H1 (cell line): ENCODE measurements at regions not wholly inside any gene's neighbourhood (a gene's known extent, or its start where the extent isn't known, plus 50 kb on each side); places are given as distances from the start of the nearest gene placed in this dataset.

Source experiments
- CTCF ChIA-PET: fragments of 300-600 bp; sonication (Branson Sonifier 250); formaldehyde crosslinking; loops from one replicate; lab custom pipeline; 2021; ENCODE audit not compliant: partially characterized antibody; lab: Charles Lee
- POLR2A ChIA-PET: fragments of 300-600 bp; sonication (Branson Sonifier 250); formaldehyde crosslinking; loops from one replicate; lab custom pipeline; 2021; ENCODE audit warnings: inconsistent platforms; ENCODE audit not compliant: partially characterized antibody; lab: Charles Lee
- DNase-seq, 2 experiments: peaks; one replicate each; pipeline versions ENCODE4 v3.0.0 to v3.0.0-alpha.2; 2010 to 2022; ENCODE audit warnings: low spot score in 2 of 2, low read depth in 1 of 2, mixed read lengths in 1 of 2
- FAIRE-seq: peaks from 2 replicates; lab custom pipeline; 2011; peaks lifted over from hg19 to GRCh38; lab: Jason Lieb, UNC
- H2AFZ ChIP-seq: 2 replicates; pipeline ENCODE4 v1.8.1; 2012; ENCODE audit warnings: low read length, inconsistent platforms
- H2AK5ac ChIP-seq: 2 replicates; pipeline ENCODE4 v1.6.1; 2013; ENCODE audit warnings: low read depth, low read length
- H2BK120ac ChIP-seq: replicated peaks from 2 replicates; pipeline ENCODE3; 2013; ENCODE audit warnings: low read depth, low read length, inconsistent platforms
- H2BK12ac ChIP-seq: 2 replicates; pipeline ENCODE4 v1.6.1; 2013; ENCODE audit warnings: low read depth, low read length
- H2BK15ac ChIP-seq: 2 replicates; pipeline ENCODE4 v1.6.1; 2013; ENCODE audit warnings: low read length
- H2BK20ac ChIP-seq: 2 replicates; pipeline ENCODE4 v1.6.1; 2013; ENCODE audit warnings: low read length
- H2BK5ac ChIP-seq: 2 replicates; pipeline ENCODE4 v1.6.1; 2013; ENCODE audit warnings: low read depth, low read length
- H3K14ac ChIP-seq: 2 replicates; pipeline ENCODE4 v1.6.1; 2013; ENCODE audit warnings: inconsistent platforms; ENCODE audit not compliant: insufficient read length
- H3K18ac ChIP-seq: 2 replicates; pipeline ENCODE4 v1.6.1; 2013; ENCODE audit warnings: low read length; ENCODE audit errors: extremely low read depth
- H3K23ac ChIP-seq: 2 replicates; pipeline ENCODE4 v1.6.1; 2013; ENCODE audit warnings: inconsistent platforms; ENCODE audit not compliant: insufficient read length
- H3K23me2 ChIP-seq: 2 replicates; pipeline ENCODE4 v1.6.1; 2013; ENCODE audit warnings: low read depth, low read length
- H3K27ac ChIP-seq: 2 replicates; pipeline ENCODE4 v1.6.1; 2011; ENCODE audit warnings: low read depth, low read length, inconsistent platforms
- H3K27me3 ChIP-seq, 4 experiments: replicated peaks in 1 of 4; 1 replicate in 1 of 4; 2 replicates in 3 of 4; pipeline versions ENCODE4 v1.6.1 to v1.8.1; 2011 to 2013; ENCODE audit warnings: low read length in 3 of 4, mild to moderate bottlenecking in 3 of 4, inconsistent platforms in 2 of 4, mixed read lengths in 2 of 4, moderate library complexity in 1 of 4; ENCODE audit not compliant: control insufficient read depth in 3 of 4, insufficient read depth in 3 of 4; ENCODE audit errors: extremely low read depth in 1 of 4
- H3K36me3 ChIP-seq, 4 experiments: 2 replicates each; pipeline versions ENCODE4 v1.6.1 to v1.8.1; 2011 to 2013; ENCODE audit warnings: mild to moderate bottlenecking in 4 of 4, low read length in 3 of 4, moderate library complexity in 2 of 4, control low read depth in 1 of 4, inconsistent platforms in 1 of 4; ENCODE audit not compliant: insufficient read depth in 4 of 4, control insufficient read depth in 2 of 4
- H3K4ac ChIP-seq: replicated peaks from 2 replicates; pipeline ENCODE3; 2013; ENCODE audit warnings: low read length, low read depth, mixed read lengths, inconsistent platforms; ENCODE audit not compliant: insufficient read length
- H3K4me1 ChIP-seq, 4 experiments: replicated peaks in 1 of 4; 1 replicate in 1 of 4; 2 replicates in 3 of 4; pipeline versions ENCODE4 v1.6.1 to v1.8.1; 2011 to 2013; ENCODE audit warnings: low read length in 3 of 4, inconsistent platforms in 2 of 4, mixed read lengths in 1 of 4; ENCODE audit not compliant: insufficient read depth in 4 of 4, control insufficient read depth in 3 of 4
- H3K4me2 ChIP-seq, 2 experiments: 2 replicates each; pipeline versions ENCODE4 v1.6.1 to v1.8.1; 2011 to 2013; ENCODE audit warnings: low read depth in 2 of 2, low read length in 2 of 2, control low read depth in 1 of 2, inconsistent platforms in 1 of 2, mild to moderate bottlenecking in 1 of 2; ENCODE audit not compliant: insufficient read depth in 1 of 2
- H3K4me3 ChIP-seq, 4 experiments: fragments of 200-600, 300-600 bp in 1 of 4; sonication (generic), shearing (Covaris generic), sonication (Bioruptor Twin) in 1 of 4; 2 replicates each; pipeline versions ENCODE4 v1.5.1 to v1.8.1; 2011 to 2016; ENCODE audit warnings: low read length in 4 of 4, low read depth in 3 of 4, control low read depth in 2 of 4, inconsistent platforms in 2 of 4, mild to moderate bottlenecking in 2 of 4, mixed read lengths in 1 of 4, moderate library complexity in 1 of 4; ENCODE audit not compliant: insufficient read depth in 2 of 4; ENCODE audit errors: extremely low read depth in 1 of 4
- H3K56ac ChIP-seq: replicated peaks from 2 replicates; pipeline ENCODE3; 2013; ENCODE audit warnings: low read depth, mild to moderate bottlenecking, mixed read lengths, low read length, inconsistent platforms; ENCODE audit not compliant: insufficient read length
- H3K79me1 ChIP-seq: 2 replicates; pipeline ENCODE4 v1.6.1; 2013; ENCODE audit warnings: low read depth, low read length, control low read depth
- H3K79me2 ChIP-seq, 2 experiments: 2 replicates each; pipeline versions ENCODE4 v1.6.1 to v1.8.1; 2012 to 2013; ENCODE audit warnings: low read length in 2 of 2, mild to moderate bottlenecking in 2 of 2, inconsistent platforms in 1 of 2; ENCODE audit not compliant: insufficient read depth in 2 of 2, control insufficient read depth in 1 of 2
- H3K9ac ChIP-seq, 4 experiments: replicated peaks in 1 of 4; 1 replicate in 1 of 4; 2 replicates in 3 of 4; pipeline versions ENCODE4 v1.6.1 to v1.8.1; 2011 to 2013; ENCODE audit warnings: low read depth in 3 of 4, low read length in 3 of 4, control low read depth in 2 of 4, mild to moderate bottlenecking in 2 of 4, moderate library complexity in 2 of 4, inconsistent platforms in 1 of 4; ENCODE audit errors: extremely low read depth in 1 of 4
- H3K9me3 ChIP-seq, 2 experiments: 2 replicates each; pipeline versions ENCODE4 v1.6.1 to v1.8.1; 2012 to 2013; ENCODE audit warnings: mild to moderate bottlenecking in 2 of 2, moderate library complexity in 2 of 2, control low read depth in 1 of 2, inconsistent platforms in 1 of 2, low read depth in 1 of 2, low read length in 1 of 2, mixed read lengths in 1 of 2; ENCODE audit not compliant: insufficient read depth in 2 of 2
- H4K20me1 ChIP-seq, 2 experiments: replicated peaks in 1 of 2; 2 replicates each; pipeline versions ENCODE3 to v1.8.1; 2011 to 2013; ENCODE audit warnings: inconsistent platforms in 2 of 2, low read length in 2 of 2, mild to moderate bottlenecking in 1 of 2; ENCODE audit not compliant: insufficient read depth in 2 of 2, control insufficient read depth in 1 of 2
- H4K5ac ChIP-seq: 2 replicates; pipeline ENCODE4 v1.6.1; 2013; ENCODE audit warnings: low read length, low read depth, mixed read lengths, inconsistent platforms; ENCODE audit not compliant: insufficient read length
- H4K8ac ChIP-seq: 2 replicates; pipeline ENCODE4 v1.8.0; 2013; ENCODE audit warnings: mild to moderate bottlenecking, moderate library complexity, low read length, inconsistent platforms; ENCODE audit not compliant: insufficient read depth; ENCODE audit errors: extremely low read depth
- H4K91ac ChIP-seq: replicated peaks from 2 replicates; pipeline ENCODE3; 2013; ENCODE audit warnings: low read length, mixed read lengths, inconsistent platforms; ENCODE audit not compliant: insufficient read length
- FOSL1 ChIP-seq: IDR thresholded peaks from 2 replicates; pipeline ENCODE4 v1.6.1; 2011; ENCODE audit warnings: mild to moderate bottlenecking, low read depth, low read length, moderate library complexity; ENCODE audit not compliant: insufficient read depth
- MAFK ChIP-seq: IDR thresholded peaks from 2 replicates; pipeline ENCODE4 v1.6.1; 2012; ENCODE audit warnings: low read depth, mild to moderate bottlenecking, improper control_type of control experiment, low read length
- RAD21 ChIP-seq, 2 experiments: IDR thresholded peaks in 1 of 2; conservative IDR thresholded peaks in 1 of 2; 2 replicates each; pipeline ENCODE4 v1.6.1; 2011; ENCODE audit warnings: low read depth in 2 of 2, low read length in 2 of 2, improper control_type of control experiment in 1 of 2, inconsistent platforms in 1 of 2, mild to moderate bottlenecking in 1 of 2, moderate library complexity in 1 of 2
- RXRA ChIP-seq: IDR thresholded peaks from 2 replicates; pipeline ENCODE4 v1.6.1; 2011; ENCODE audit warnings: low read depth, mild to moderate bottlenecking, low read length, moderate library complexity; ENCODE audit not compliant: insufficient read depth
- SP1 ChIP-seq: IDR thresholded peaks from 2 replicates; pipeline ENCODE4 v1.6.1; 2011; ENCODE audit warnings: low read depth, low read length
- SP4 ChIP-seq: IDR thresholded peaks from 2 replicates; pipeline ENCODE4 v1.6.1; 2012; ENCODE audit warnings: low read length, inconsistent platforms
- WGBS, 2 experiments: shearing (Covaris generic) in 1 of 2; methylation state at CpG; one replicate each; pipeline versions ENCODE4 v1.1.6 to v1.1.7; 2013 to 2015; ENCODE audit warnings: low lambda C conversion rate in 2 of 2, mixed read lengths in 2 of 2, inconsistent platforms in 1 of 2, low coverage in 1 of 2, missing lambda C conversion rate in 1 of 2; ENCODE audit not compliant: insufficient replicate concordance in 2 of 2, insufficient coverage in 1 of 2, insufficient read length in 1 of 2; ENCODE audit errors: extremely low coverage in 1 of 2, missing lambda C conversion rate in 1 of 2; 5-methylcytosine and 5-hydroxymethylcytosine counted together

DNA sequence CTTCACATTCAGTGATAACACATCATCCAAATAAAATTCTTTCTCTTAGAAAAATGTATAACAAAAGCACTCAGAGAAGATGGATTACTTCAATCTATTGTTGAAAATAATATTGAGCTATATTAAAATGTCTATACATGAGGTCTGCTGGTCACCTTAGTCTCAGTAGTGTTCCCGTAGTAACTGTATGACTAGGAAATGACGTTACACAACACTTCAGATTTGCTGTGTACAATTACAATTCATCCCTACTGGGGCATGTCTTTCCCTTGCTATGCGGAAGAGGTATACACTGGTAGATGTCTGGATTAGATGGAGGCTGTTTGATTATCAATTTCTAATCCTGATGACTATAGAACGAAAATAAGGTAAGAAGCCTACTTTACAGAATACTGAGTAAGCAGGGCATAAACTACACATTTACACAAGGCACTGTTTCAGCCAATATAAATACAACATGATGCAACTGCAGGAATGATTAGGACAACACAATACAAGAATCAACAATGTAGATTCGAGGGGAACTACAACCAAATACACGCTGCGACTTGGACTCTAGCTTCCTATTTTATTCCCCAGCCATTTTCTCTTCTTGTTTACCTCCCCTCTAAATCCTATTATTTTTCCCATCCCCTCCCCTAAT is 982.5 kb upstream of the CDH8 start:
- Histone ChIP-seq H4K91ac (no peak overlapping the region), H4K8ac (no peak overlapping the region), H2AK5ac (no peak overlapping the region), H3K56ac (no peak overlapping the region), H3K79me1 (no peaks in the 10 kb centered on the region), H3K18ac (no peak overlapping the region), H2BK12ac (no peak overlapping the region), H3K23me2 (no peaks in the 10 kb centered on the region), H2BK120ac (no peak overlapping the region), H4K5ac (no peak overlapping the region), H4K20me1 (no peaks in the 10 kb centered on the region), H3K9me3 (no peaks in the 10 kb centered on the region), H2BK15ac (no peak overlapping the region), H3K36me3 (no peaks in the 10 kb centered on the region), H3K4ac (no peak overlapping the region), H3K4me3 (no peak overlapping the region), H3K27ac (no peak overlapping the region), H2AFZ (no peak overlapping the region), H3K9ac (no peak overlapping the region), H3K27me3 (no peaks in the 10 kb centered on the region), H3K4me1 (no peaks in the 10 kb centered on the region), H3K79me2 (no peaks in the 10 kb centered on the region), H3K23ac (no peak overlapping the region), H2BK5ac (no peak overlapping the region), H3K4me2 (no peak overlapping the region), H3K14ac (no peak overlapping the region), H2BK20ac (no peak overlapping the region)
- DNase-seq (no peak), FAIRE-seq (no peak)
- TF ChIP-seq SP4 (no peak), SP1 (no peak), RXRA (no peak), FOSL1 (no peak), MAFK (no peak), RAD21 (IDR thresholded peaks at IDR 0.05 in 1 of 2, conservative IDR thresholded peaks at IDR 0.05 in 1 of 2; ENCODE audit: low read depth in 2 of 2, low read length in 2 of 2) (no peak)
- ChIA-PET POLR2A (no interaction called here), CTCF (no interaction called here)
- WGBS, 2 experiments: 91% methylated on average over 7 of the region's 7 CpGs; no CpG with 5 or more reads in 1 of the 2 experiments
